Bronchial epithelial cell (primary cell): ENCODE measurements at regions not wholly inside any gene's neighbourhood (a gene's known extent, or its start where the extent isn't known, plus 50 kb on each side); places are given as distances from the start of the nearest gene placed in this dataset.

Source experiments
- DNase-seq: peaks from one replicate; pipeline ENCODE4 v3.0.0-alpha.2; 2010; ENCODE audit warnings: low read depth
- FAIRE-seq: peaks from 2 replicates; lab custom pipeline; 2011; peaks lifted over from hg19 to GRCh38; lab: Jason Lieb, UNC
- H3K27me3 ChIP-seq: 2 replicates; pipeline ENCODE4 v1.5.1; 2011; ENCODE audit warnings: low read length; ENCODE audit not compliant: control insufficient read depth, insufficient read depth
- H3K36me3 ChIP-seq: 2 replicates; pipeline ENCODE4 v1.5.1; 2011; ENCODE audit warnings: low read length; ENCODE audit not compliant: control insufficient read depth, insufficient read depth
- H3K4me3 ChIP-seq: 2 replicates; pipeline ENCODE4 v1.5.1; 2011; ENCODE audit warnings: mild to moderate bottlenecking, low read depth, low read length, control low read depth
- TF ChIP-seq, protein P1 (sequence below): IDR thresholded peaks from 2 replicates; pipeline ENCODE4 v1.5.1; 2011; ENCODE audit warnings: mild to moderate bottlenecking, moderate library complexity, low read length, control low read depth, inconsistent platforms; ENCODE audit not compliant: insufficient read depth, severe bottlenecking

DNA sequence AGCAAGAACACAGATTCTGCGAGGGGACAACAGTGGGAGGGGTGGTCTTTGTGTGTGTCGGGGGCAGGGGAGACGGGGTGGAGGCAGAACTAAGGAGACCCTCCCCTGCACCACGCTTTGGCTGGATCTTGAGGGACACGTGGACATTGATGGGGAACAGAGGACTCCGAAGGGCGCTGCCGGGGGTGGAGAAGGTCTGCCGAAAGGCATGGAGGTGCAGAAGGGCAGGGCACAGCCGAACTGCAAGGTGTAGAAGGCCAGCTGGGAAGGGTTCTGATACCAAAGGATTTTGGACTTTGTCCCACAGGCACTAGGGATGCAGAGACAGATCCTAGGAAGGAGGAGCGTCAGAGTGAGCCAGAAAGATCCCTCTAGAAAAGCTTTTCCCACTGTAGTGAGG is 107.7 kb upstream of the SYT13 start:
- Histone ChIP-seq H3K4me3 (no peak overlapping the region), H3K36me3 (no peaks in the 10 kb centered on the region), H3K27me3 (no peaks in the 10 kb centered on the region)
- DNase-seq (no peak), FAIRE-seq (no peak)
- TF ChIP-seq, protein P1, sequence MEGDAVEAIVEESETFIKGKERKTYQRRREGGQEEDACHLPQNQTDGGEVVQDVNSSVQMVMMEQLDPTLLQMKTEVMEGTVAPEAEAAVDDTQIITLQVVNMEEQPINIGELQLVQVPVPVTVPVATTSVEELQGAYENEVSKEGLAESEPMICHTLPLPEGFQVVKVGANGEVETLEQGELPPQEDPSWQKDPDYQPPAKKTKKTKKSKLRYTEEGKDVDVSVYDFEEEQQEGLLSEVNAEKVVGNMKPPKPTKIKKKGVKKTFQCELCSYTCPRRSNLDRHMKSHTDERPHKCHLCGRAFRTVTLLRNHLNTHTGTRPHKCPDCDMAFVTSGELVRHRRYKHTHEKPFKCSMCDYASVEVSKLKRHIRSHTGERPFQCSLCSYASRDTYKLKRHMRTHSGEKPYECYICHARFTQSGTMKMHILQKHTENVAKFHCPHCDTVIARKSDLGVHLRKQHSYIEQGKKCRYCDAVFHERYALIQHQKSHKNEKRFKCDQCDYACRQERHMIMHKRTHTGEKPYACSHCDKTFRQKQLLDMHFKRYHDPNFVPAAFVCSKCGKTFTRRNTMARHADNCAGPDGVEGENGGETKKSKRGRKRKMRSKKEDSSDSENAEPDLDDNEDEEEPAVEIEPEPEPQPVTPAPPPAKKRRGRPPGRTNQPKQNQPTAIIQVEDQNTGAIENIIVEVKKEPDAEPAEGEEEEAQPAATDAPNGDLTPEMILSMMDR = no peak

DNA sequence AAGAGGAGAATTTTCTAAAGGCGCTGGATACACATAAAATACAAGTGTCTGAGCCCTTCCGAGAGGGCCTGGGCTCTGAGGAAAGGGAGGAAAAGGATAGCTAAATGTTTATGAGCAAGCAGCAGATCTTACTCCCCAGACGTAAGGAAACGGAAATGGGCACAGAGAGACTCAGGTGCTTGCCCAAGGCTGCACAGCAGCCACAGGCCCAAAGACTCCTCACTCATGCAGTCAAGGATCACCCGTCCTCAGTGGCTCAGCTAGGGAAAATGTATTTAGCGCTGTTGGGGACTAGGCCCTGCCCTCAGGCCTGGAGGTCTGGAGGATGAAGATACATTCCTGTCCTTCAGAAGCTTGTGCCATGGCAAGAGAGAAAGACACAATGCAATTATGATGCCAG is 107.2 kb upstream of the SYT13 start:
- Histone ChIP-seq H3K27me3 (no peaks in the 10 kb centered on the region), H3K36me3 (no peaks in the 10 kb centered on the region), H3K4me3 (no peak overlapping the region)
- TF ChIP-seq, protein P1 = no peak
- FAIRE-seq (no peak), DNase-seq (no peak)

DNA sequence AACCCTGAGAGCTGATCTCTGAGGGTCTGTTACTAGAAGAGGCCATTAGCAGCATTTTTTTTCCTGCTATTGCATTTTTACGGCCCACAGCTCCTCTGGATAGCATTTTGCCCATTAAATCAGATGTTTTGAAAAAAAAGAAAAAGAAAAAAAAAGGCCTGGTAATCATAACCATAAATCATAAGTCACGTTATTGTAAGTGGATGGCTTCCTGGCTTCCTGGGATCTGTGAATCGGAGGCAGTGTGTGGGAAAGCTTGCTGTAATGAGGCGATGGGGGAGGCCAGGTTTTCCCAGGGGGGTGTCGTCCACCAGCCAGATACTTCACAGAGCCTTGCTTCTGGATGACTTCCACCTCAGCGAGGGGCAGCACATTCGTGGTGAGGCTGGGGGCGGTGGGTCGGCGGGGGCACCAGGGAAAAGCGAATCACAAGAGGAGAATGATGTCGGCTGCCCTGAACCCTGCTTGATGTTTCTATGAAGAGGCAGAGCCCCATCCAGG is 106.5 kb upstream of the SYT13 start:
- TF ChIP-seq, protein P1 = no peak
- DNase-seq (no peak), FAIRE-seq (no peak)
- no peaks in the 10 kb centered on the region for H3K27me3 ChIP-seq
- no peaks in the 10 kb centered on the region for H3K36me3 ChIP-seq
- H3K4me3 ChIP-seq = no peak overlapping the region

DNA sequence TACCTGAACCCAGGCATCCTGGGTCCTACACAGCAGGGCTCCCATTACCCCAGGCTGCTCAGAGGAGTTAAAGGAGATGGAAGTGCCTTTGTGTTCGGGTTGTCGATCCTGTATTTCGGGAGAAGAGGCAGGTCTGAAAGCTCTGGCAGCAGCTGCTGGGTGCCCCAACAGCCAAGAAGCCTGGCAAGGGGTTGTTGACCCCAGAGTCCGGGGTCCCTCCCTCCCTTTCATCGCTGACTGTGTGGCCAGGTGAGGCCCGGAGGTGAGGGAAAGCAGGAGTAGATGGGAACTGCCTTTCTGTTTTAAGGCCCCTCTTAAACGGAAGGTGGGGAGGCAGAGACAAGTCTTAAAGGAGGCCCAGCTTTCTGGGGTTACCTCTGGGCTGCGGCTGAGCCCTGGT is 106.0 kb upstream of the SYT13 start:
- no peak for FAIRE-seq
- H3K27me3 ChIP-seq = no peaks in the 10 kb centered on the region
- TF ChIP-seq, protein P1 = no peak

DNA sequence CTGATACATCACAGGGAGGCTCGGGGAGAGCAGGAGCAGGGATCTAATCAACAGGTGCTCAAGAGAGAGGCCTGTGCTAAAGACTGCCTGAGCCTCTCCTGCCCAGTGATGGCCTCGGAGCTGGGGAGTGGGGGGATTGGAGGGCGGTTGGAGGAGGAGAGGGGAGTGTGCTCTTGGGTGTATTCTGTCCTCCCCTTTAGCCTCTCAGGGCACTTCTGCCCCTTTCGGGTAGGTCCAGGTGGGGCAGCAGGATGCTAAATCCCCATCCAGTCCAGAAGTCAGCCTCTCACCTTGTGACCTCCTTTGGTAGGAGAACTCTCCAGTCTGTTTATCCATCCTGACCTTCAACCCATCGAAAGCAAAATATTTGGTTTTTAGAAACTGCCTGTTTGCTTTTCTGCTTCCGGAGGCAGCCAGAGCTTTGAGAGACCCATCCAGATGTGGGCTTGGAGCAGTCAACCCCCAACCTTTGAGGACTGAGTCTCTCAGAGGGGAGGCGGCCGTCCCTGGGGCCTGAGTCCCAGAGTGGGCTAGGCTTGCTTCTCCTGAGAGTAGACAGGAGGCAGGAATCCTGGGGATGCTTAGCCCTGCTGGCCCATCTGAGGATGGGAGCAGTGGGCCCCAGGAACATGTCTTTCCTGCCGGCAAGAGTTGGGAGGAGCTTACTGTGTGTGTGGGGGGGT is 105.2 kb upstream of the SYT13 start:
- TF ChIP-seq, protein P1 = no peak
- no peak for FAIRE-seq

More for the DNA sequence above, 106.0 kb upstream of the SYT13 start:
- H3K36me3 ChIP-seq = no peaks in the 10 kb centered on the region
- no peak overlapping the region for H3K4me3 ChIP-seq
- no peak for DNase-seq

DNA sequence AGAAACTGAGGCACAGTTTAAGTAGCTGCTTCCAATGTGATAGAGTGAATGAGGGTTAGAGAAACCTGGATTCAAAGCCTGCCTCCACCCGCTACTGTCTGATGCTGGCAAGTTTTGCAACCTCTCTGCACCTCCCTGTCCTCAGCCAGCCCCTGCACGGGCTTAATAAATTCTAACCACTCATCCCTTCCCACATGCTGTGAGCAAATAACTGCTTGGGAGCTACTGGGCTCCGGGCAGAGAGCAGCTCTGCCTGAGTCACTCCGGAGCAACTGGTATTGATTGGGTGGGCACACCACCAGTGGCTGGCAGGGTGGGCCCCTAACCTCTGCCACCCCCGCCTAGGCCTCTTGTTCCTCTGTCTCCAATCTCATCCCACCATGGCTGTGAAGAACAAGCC is 104.3 kb upstream of the SYT13 start:
- DNase-seq (no peak), FAIRE-seq (no peak)
- TF ChIP-seq, protein P1 = no peak
- no peak overlapping the region for H3K4me3 ChIP-seq
- no peaks in the 10 kb centered on the region for H3K27me3 ChIP-seq
- no peaks in the 10 kb centered on the region for H3K36me3 ChIP-seq

More for the DNA sequence above, 105.2 kb upstream of the SYT13 start:
- Histone ChIP-seq H3K27me3 (no peaks in the 10 kb centered on the region), H3K36me3 (no peaks in the 10 kb centered on the region), H3K4me3 (no peak overlapping the region)
- DNase-seq = no peak
